NCI-H1092 (cell line): ENCODE measurements at regions not wholly inside any gene's neighbourhood (a gene's known extent, or its start where the extent isn't known, plus 50 kb on each side); places are given as distances from the start of the nearest gene placed in this dataset.

Source experiments
- DNase-seq: peaks from one replicate; lab custom pipeline; 2025; lab: John Stamatoyannopoulos, UW

- DNase-seq, result no peak
Measured at GRCh38 chr15:70262591-70263274, 165.0 kb upstream of the TLE3 start.

GRCh38 chr15:70262171-70262570 is 164.5 kb upstream of the TLE3 start:
- DNase-seq, result no peak

- no peak for DNase-seq
Measured at GRCh38 chr15:70261083-70261482, 163.4 kb upstream of the TLE3 start.

- DNase-seq, result no peak
Measured at GRCh38 chr15:70260580-70260979, 162.9 kb upstream of the TLE3 start.

GRCh38 chr15:70259640-70260508 is 162.2 kb upstream of the TLE3 start:
- no peak for DNase-seq

GRCh38 chr15:70259028-70259424 is 161.3 kb upstream of the TLE3 start:
- DNase-seq, result no peak

GRCh38 chr15:70258369-70259027 is 160.8 kb upstream of the TLE3 start:
- no peak for DNase-seq

- DNase-seq, result no peak
Measured at GRCh38 chr15:70257573-70258248, 160.0 kb upstream of the TLE3 start.

- no peak for DNase-seq
Measured at GRCh38 chr15:70257047-70257446, 159.3 kb upstream of the TLE3 start.

- DNase-seq, result no peak
Measured at GRCh38 chr15:70254311-70254869, 156.7 kb upstream of the TLE3 start.

GRCh38 chr15:70253461-70254156 is 155.9 kb upstream of the TLE3 start:
- DNase-seq, result no peak

- DNase-seq, result no peak
Measured at GRCh38 chr15:70252951-70253320, 155.2 kb upstream of the TLE3 start.

- peak; percentile 46 for DNase-seq
Measured at GRCh38 chr15:70252056-70252950, 154.6 kb upstream of the TLE3 start.

- DNase-seq, result no peak
Measured at GRCh38 chr15:70251246-70251990, 153.7 kb upstream of the TLE3 start.

GRCh38 chr15:70250208-70251201 is 152.8 kb upstream of the TLE3 start:
- DNase-seq, result no peak

- no peak for DNase-seq
Measured at GRCh38 chr15:70249616-70250015, 151.9 kb upstream of the TLE3 start.

- DNase-seq, result no peak
Measured at GRCh38 chr15:70248116-70249025, 150.7 kb upstream of the TLE3 start.
